ENCODE measurements at regions not wholly inside any gene's neighbourhood (a gene's known extent, or its start where the extent isn't known, plus 50 kb on each side); places are given as distances from the start of the nearest gene placed in this dataset.
"Not testable (repeated sequence)": the region's sequence is repeated elsewhere in the genome, so short reads cannot be mapped to it uniquely, and the experiment has no call there.

GRCh38 chr14:22296722-22297121, 292.3 kb downstream of the DAD1 start:
- peak; percentile 8 for DNase-seq (ENCODE audit: low spot score)

GRCh38 chr14:22296088-22296487, 292.9 kb downstream of the DAD1 start:
- DNase-seq (ENCODE audit: low spot score): no peak

- DNase-seq (ENCODE audit: low spot score): no peak
Observed at GRCh38 chr14:22291406-22291805, 297.6 kb downstream of the DAD1 start.

DNA sequence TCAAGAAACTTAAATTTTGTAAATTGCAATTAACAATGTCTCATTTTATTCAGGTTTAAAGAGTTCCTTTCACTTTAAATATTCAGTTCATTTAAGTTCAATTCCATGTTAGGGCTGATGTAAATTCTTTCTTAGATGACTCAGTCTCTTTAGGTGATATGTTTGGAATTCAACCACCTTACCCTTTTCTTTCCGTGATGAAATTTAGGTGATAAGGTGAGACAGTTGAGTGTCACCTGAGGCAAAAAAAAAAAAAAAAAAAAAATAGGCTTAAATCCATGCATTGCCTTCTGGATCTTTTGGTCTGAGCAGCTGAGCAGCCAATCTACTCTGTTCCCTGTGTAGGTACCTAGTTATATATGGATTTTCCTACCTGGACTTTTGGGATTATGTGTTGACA, 299.5 kb downstream of the DAD1 start:
- no peak for DNase-seq (ENCODE audit: low spot score)

DNA sequence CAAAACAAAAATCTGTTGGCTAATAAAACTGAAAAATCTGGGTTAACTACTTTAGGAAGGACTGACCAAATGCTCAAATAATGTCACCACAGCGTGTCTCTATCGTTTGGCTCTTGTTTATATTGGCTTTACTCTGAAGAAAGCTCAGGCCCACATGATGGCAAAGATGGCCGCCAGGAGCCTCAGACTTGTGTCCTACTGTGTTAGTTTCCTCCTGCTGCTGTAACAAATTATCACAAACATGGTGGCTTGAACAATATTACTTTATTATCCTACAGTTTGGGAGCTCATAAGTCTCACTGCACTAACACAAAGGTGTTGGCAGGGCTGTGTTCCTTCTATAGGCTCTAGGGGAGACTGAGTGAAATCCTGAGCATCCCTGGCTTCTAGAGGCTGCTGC, 303.0 kb downstream of the DAD1 start:
- no peak for DNase-seq (ENCODE audit: low spot score)

GRCh38 chr14:22282949-22283348, 306.1 kb downstream of the DAD1 start:
- no peak for DNase-seq (ENCODE audit: low spot score)

DNA sequence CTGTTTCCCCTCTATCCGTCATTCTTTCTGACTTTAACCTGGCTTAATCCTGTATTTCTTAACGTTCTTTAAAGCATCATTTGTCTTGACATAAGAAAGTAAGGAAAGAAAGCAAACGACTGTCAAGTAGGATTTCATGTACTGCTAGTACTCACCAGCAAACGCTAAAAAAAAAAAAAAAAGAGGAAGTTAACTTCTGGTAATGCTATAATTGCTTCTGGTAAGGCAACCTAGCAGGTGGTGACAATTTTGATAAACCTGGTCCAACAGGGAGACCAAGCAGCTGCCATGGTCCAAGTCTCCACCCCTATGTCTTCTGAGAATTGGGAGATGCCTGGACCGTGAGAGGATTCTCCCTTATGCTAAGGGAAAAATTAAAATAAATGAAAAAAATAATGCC, 306.6 kb downstream of the DAD1 start:
- no peak for DNase-seq (ENCODE audit: low spot score)

GRCh38 chr14:22281447-22281874, 307.6 kb downstream of the DAD1 start:
- not testable (repeated sequence) for DNase-seq (ENCODE audit: low spot score)

GRCh38 chr14:22280497-22281316, 308.3 kb downstream of the DAD1 start:
- DNase-seq (ENCODE audit: low spot score): no peak

DNA sequence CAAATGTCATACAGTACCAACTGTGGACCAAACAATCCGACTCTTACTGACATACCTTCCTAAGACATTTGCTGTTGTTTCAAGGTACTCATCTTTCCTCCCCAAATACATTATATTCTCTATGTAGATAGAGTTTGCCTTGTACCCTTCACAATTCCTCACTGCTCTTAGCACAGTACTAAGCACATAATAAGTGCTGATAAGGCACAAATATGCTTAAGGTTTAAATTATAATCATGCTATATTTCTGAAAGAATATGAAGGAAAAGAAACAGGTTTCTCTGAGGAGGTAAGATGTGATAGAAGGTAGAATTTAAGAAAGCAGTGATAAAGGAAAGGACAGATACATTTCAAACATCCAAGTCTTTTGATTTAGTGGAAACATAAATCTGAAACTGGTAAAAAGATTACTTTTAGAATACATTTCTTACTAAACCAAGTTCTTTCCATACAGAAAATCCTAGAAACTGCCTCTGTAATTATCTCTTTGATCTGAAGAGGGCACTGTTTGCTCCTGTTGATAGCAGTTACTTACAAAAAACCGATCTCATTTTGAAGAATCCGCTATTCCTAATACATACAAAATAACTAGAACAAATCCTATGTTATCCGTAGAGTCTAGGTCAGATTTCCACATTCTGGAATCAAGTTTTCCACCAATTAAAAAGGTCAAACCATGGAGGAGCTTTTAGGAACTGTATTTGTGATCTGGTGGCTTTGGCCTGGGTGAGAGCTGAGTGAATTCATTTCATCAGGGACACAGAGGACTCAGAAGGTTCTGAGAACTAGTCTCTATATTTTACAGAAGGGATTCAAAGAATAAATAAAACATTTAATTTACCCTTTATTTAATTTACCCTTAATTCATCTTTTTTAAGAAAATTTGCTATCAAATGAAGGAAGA, 311.9 kb downstream of the DAD1 start:
- peak; percentile 37 for DNase-seq (ENCODE audit: low spot score)

- no peak for DNase-seq (ENCODE audit: low spot score)
Observed at GRCh38 chr14:22271838-22272799, 316.9 kb downstream of the DAD1 start.

- peak; percentile 51 for DNase-seq (ENCODE audit: low spot score)
Observed at GRCh38 chr14:22268875-22269274, 320.1 kb downstream of the DAD1 start.

DNA sequence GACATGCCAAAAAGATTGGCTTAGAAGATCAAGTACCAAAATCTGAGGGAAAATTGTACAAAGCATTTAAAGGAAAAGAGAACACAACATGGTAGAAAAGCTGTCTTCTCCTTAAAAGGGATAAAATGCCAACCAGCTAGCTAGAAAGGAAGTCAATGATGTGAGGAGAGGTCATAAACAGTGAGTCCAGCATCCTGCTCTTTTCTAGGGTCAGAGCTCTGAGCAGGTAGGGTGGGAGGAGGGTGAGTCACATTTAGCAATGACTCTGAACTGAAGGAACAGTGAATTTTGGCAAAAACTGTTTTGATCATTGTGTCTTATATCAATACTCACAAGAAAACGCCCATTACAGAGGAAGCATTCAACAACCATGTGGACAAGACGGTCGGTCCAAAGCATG, 322.3 kb downstream of the DAD1 start:
- no peak for DNase-seq (ENCODE audit: low spot score)

DNA sequence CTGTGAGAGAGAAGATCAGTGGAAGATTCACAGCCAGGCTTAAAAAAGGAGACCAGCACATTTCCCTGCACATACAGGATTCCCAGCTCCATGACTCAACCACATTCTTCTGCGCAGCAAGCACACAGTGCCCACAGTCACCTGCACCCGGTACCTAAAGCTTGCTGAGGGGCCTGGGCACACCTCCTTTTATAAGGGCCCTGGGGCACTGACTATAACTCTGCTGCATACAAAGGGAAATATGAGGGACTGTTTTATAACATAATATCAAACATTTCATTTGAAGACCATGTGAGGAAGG, 322.9 kb downstream of the DAD1 start:
- DNase-seq (ENCODE audit: low spot score): no peak

DNA sequence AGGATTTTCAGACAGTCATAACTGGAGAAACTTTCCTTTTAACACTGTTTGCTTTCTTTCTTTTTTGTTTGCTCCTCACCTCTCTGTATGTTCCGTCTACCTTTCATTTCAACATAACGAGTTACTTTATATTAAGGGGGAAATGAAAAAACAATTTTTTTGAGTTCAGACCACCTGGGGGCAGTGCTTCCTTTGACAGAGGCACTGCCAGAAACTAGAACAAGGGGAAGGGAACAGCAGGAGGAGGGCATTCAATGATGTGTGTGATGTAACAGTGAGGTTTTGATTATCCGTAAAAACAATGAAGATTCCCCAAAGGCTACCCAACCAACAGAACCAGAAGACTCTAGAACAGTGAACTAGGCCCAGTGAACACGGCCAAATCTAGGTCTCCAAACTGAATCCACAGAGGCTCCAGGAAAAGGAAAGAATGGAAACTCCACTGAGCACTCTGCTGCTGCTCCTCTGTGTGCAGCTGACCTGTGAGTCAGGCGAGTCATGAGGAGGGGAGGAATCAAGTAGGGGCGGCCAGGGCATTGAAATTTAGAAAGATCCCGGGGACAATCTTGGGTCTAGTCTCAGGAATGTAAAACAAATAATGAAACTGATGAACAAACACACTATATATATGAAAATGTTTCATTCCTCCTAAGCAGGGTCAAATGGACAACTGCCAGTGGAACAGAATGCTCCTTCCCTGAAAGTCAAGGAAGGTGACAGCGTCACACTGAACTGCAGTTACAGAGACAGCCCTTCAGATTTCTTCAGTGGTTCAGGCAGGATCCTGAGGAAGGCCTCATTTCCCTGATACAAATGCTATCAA, 323.5 kb downstream of the DAD1 start:
- no peak for DNase-seq (ENCODE audit: low spot score)

- no peak for DNase-seq (ENCODE audit: low spot score)
Observed at GRCh38 chr14:22264759-22265158, 324.3 kb downstream of the DAD1 start.

DNA sequence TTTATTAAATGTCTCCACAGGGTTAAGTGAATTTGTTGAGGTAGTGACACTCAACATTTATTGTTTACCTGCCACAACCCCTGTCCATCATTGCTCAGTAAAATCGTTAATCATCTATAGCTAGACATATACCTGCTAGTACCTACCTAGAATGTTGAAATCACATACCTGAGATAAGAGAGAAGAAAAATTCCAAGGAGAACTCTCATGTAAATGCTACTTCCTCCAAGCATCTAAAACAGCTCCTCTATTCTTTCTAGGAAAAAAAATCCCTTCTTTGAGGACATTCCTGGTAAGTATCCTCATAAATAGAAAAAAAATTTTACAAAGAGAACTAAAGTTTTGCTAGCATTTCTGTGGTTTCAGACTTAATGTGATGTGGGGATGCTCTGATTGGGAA, 325.1 kb downstream of the DAD1 start:
- DNase-seq (ENCODE audit: low spot score): no peak

- DNase-seq (ENCODE audit: low spot score): no peak
Observed at GRCh38 chr14:22262881-22263280, 326.1 kb downstream of the DAD1 start.

- DNase-seq (ENCODE audit: low spot score): no peak
Observed at GRCh38 chr14:22255017-22255950, 333.7 kb downstream of the DAD1 start.

GRCh38 chr14:22252686-22253085, 336.3 kb downstream of the DAD1 start:
- no peak for DNase-seq (ENCODE audit: low spot score)

All from COLO829 (cell line).